ENCODE measurements at regions not wholly inside any gene's neighbourhood (a gene's known extent, or its start where the extent isn't known, plus 50 kb on each side); places are given as distances from the start of the nearest gene placed in this dataset.

DNA sequence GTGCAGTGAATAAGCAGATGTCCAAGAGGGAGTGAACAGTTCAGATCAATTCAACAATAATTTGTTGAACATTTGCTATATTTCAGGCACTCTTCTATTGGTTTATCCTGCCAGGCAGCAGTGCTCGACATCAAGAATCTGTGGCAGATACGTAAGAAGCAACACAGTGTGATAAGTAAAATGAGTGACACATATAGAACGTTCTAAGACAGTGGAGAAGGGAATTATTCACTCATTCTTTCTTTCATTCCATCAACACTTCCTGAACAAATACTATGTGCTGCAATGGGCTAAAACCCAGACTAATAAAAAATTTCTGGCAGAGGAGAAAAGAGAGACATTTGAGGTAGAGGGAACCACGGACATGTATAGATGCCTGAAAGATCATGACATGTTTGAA, 89.9 kb upstream of the GLIS3 start:
- Histone ChIP-seq H3K4me3 (no peak overlapping the region), H3K27me3 (no peaks in the 10 kb centered on the region), H3K4me1 (no peaks in the 10 kb centered on the region), H3K36me3 (no peaks in the 10 kb centered on the region), H3K9me3 (no peaks in the 10 kb centered on the region), H3K27ac (no peak overlapping the region)
- 79 to 83% (median 80%) methylated on average over 4 of the region's 4 CpGs for WGBS, 5 donors
- no peak for DNase-seq
- intact Hi-C loops (cut with DNase I; ENCODE audit: low total_unique reads) = no loop called here
- no peak for TF ChIP-seq POLR2AphosphoS5 (IDR thresholded peaks at IDR 0.05)
- TF ChIP-seq POLR2A (IDR thresholded peaks at IDR 0.05) = no peak
- TF ChIP-seq, protein P1, sequence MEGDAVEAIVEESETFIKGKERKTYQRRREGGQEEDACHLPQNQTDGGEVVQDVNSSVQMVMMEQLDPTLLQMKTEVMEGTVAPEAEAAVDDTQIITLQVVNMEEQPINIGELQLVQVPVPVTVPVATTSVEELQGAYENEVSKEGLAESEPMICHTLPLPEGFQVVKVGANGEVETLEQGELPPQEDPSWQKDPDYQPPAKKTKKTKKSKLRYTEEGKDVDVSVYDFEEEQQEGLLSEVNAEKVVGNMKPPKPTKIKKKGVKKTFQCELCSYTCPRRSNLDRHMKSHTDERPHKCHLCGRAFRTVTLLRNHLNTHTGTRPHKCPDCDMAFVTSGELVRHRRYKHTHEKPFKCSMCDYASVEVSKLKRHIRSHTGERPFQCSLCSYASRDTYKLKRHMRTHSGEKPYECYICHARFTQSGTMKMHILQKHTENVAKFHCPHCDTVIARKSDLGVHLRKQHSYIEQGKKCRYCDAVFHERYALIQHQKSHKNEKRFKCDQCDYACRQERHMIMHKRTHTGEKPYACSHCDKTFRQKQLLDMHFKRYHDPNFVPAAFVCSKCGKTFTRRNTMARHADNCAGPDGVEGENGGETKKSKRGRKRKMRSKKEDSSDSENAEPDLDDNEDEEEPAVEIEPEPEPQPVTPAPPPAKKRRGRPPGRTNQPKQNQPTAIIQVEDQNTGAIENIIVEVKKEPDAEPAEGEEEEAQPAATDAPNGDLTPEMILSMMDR (IDR thresholded peaks at IDR 0.05) = no peak
- no peak for TF ChIP-seq EP300 (IDR thresholded peaks at IDR 0.05)

DNA sequence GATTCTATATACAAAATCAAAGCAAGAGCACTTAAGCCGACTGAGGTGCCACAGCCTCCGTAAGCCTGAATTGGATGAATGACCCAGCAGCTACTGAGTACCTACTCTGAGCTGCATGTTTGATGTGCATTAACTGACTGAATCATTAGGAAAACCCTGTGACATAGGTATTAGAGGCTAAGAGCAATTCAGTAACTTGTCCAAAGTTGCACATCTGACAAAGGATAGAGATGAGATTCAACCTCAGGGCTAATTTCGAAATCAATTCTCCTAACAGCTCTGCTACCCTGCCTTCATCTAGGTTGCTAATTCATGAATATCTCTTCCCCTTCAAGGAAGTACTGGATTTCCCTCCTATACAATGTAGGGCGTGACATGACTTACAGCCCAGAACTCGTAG, 89.1 kb upstream of the GLIS3 start:
- H3K27me3 ChIP-seq = no peaks in the 10 kb centered on the region
- H3K36me3 ChIP-seq = no peaks in the 10 kb centered on the region
- H3K4me1 ChIP-seq = no peaks in the 10 kb centered on the region
- TF ChIP-seq EP300 (IDR thresholded peaks at IDR 0.05) (no peak), POLR2AphosphoS5 (IDR thresholded peaks at IDR 0.05) (no peak), POLR2A (IDR thresholded peaks at IDR 0.05) (no peak)
- TF ChIP-seq, protein P1 (IDR thresholded peaks at IDR 0.05) = no peak
- no peaks in the 10 kb centered on the region for H3K9me3 ChIP-seq
- DNase-seq = no peak
- H3K4me3 ChIP-seq = no peak overlapping the region
- H3K27ac ChIP-seq = no peak overlapping the region
- intact Hi-C loops (cut with DNase I; ENCODE audit: low total_unique reads) = no loop called here
- WGBS, 5 donors = 78 to 91% (median 88%) methylated on average over 5 of the region's 5 CpGs

DNA sequence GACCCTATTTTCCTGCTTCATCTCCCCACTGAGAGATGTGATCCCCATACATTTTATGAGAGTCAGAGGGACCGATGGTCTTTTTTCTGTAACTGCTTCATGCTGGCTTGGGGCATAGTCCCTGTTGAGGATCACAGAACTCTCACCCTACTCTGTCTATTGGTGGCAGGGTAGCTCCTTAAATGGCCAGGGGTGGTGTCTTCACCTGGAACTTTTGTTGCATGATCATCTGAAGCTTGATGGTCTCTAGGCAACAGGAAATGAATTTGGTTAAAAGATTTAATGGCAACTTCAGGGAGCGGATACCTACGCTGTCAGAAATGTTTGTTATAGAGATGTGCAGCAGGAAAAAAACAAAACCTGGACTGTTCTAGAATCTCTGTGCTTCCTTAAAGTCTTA, 87.0 kb upstream of the GLIS3 start:
- WGBS, 5 donors = 87 to 94% (median 91%) methylated on average over 3 of the region's 3 CpGs
- TF ChIP-seq, protein P1 (IDR thresholded peaks at IDR 0.05) = no peak
- TF ChIP-seq EP300 (IDR thresholded peaks at IDR 0.05) (no peak), POLR2AphosphoS5 (IDR thresholded peaks at IDR 0.05) (no peak), POLR2A (IDR thresholded peaks at IDR 0.05) (no peak)
- Histone ChIP-seq H3K4me3 (no peak overlapping the region), H3K36me3 (no peaks in the 10 kb centered on the region), H3K27ac (no peak overlapping the region), H3K4me1 (no peaks in the 10 kb centered on the region), H3K9me3 (no peaks in the 10 kb centered on the region), H3K27me3 (no peaks in the 10 kb centered on the region)
- intact Hi-C loops (cut with DNase I; ENCODE audit: low total_unique reads) = no loop called here
- no peak for DNase-seq

DNA sequence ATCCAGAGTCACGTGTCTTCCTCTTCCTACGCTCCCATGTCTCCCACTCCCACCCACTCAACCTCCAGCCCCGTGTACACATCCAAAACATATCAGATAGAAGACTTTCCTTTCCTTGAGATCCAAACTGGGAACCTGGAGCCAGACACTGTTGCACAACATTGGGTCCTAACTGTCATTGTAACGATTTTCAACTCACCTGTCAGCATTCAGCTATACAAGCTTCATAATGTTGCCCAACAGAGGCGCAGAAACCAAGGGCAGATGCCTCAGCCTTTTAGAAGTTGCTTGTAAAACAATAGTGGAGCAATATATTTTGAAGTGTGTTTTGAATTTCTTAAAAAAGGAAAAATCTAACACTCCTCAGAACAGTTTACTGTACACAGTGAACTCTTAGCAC, 84.9 kb upstream of the GLIS3 start:
- Histone ChIP-seq H3K27ac (no peak overlapping the region), H3K36me3 (no peaks in the 10 kb centered on the region), H3K4me3 (no peak overlapping the region), H3K4me1 (no peaks in the 10 kb centered on the region), H3K27me3 (no peaks in the 10 kb centered on the region), H3K9me3 (no peaks in the 10 kb centered on the region)
- TF ChIP-seq POLR2A (IDR thresholded peaks at IDR 0.05) (no peak), POLR2AphosphoS5 (IDR thresholded peaks at IDR 0.05) (no peak), EP300 (IDR thresholded peaks at IDR 0.05) (no peak)
- TF ChIP-seq, protein P1 (IDR thresholded peaks at IDR 0.05) = no peak
- DNase-seq = no peak
- intact Hi-C loops (cut with DNase I; ENCODE audit: low total_unique reads) = no loop called here
- 66 to 78% (median 75%) methylated on average over 5 of the region's 5 CpGs for WGBS, 5 donors
